HepG2 (cell line): ENCODE measurements at regions not wholly inside any gene's neighbourhood (a gene's known extent, or its start where the extent isn't known, plus 50 kb on each side); places are given as distances from the start of the nearest gene placed in this dataset.

Experiments used
- ATAC-seq: fragments of 200-7000 bp; cut with Tn5 transposase; 3 replicates; pipeline ENCODE4 v1.9.1; 2020; ENCODE audit warnings: mild to moderate bottlenecking, moderate library complexity
- BruUV-seq: library from RNA; stranded (reverse); fragments of 400-500 nt; replicated peaks from 2 replicates; lab custom pipeline; 2021; lab: Mats Ljungman, UMichigan
- CTCF ChIA-PET: fragments of 300-600 bp; formaldehyde crosslinking; extraction: SDS; loops from one replicate; lab custom pipeline; 2021; ENCODE audit warnings: low total read pairs, inconsistent platforms, low intra/inter-chr PET ratio; lab: Yijun Ruan, JAX
- POLR2A ChIA-PET: fragments of 350-600 bp; sonication (Branson Sonifier 250); formaldehyde crosslinking; loops from one replicate; lab custom pipeline; 2020; ENCODE audit warnings: antibody characterized with exemption, inconsistent platforms; lab: Yijun Ruan, JAX
- DNase-seq: peaks from one replicate; pipeline ENCODE4 v3.0.0-alpha.2; 2015; ENCODE audit warnings: low spot score
- FAIRE-seq: peaks from 3 replicates; lab custom pipeline; 2011; peaks lifted over from hg19 to GRCh38; lab: Jason Lieb, UNC
- H2AFZ ChIP-seq: one replicate; pipeline ENCODE4 v1.6.1; 2011; ENCODE audit warnings: low read length, inconsistent platforms
- H3K27ac ChIP-seq: fragments of 300-600 bp; 3 replicates; pipeline ENCODE4 v1.8.0; 2011; ENCODE audit warnings: mixed run types, mild to moderate bottlenecking, mixed read lengths, low read length, inconsistent platforms; ENCODE audit not compliant: insufficient read depth; ENCODE audit errors: extremely low read length
- H3K27me3 ChIP-seq, 2 experiments: fragments of 200-600 bp in 1 of 2; 2 replicates in 1 of 2; 3 replicates in 1 of 2; pipeline versions ENCODE4 v1.6.0 to v1.8.0; 2011; ENCODE audit warnings: low read length in 2 of 2, mild to moderate bottlenecking in 2 of 2, moderate library complexity in 2 of 2, inconsistent platforms in 1 of 2; ENCODE audit not compliant: insufficient read depth in 2 of 2, control insufficient read depth in 1 of 2
- H3K36me3 ChIP-seq, 2 experiments: fragments of 200-600 bp in 1 of 2; replicated peaks in 1 of 2; 2 replicates in 1 of 2; 3 replicates in 1 of 2; pipeline versions ENCODE4 v1.5.1 to v1.8.0; 2011; ENCODE audit warnings: low read length in 2 of 2, inconsistent platforms in 1 of 2; ENCODE audit not compliant: insufficient read depth in 2 of 2, control insufficient read depth in 1 of 2
- H3K4me1 ChIP-seq: 2 replicates; pipeline ENCODE4 v1.5.1; 2012; ENCODE audit warnings: low read length, inconsistent platforms; ENCODE audit not compliant: insufficient read depth
- H3K4me2 ChIP-seq: 2 replicates; pipeline ENCODE4 v1.6.0; 2011; ENCODE audit warnings: low read depth, low read length, inconsistent platforms
- H3K4me3 ChIP-seq, 3 experiments: fragments of 200-600 bp in 1 of 3; sonication (generic), shearing (Covaris generic) in 1 of 3; replicated peaks in 1 of 3; 2 replicates each; pipeline ENCODE4 v1.5.1; 2011 to 2016; ENCODE audit warnings: low read length in 3 of 3, inconsistent platforms in 2 of 3, low read depth in 2 of 3, mild to moderate bottlenecking in 2 of 3, control low read depth in 1 of 3, mixed read lengths in 1 of 3; ENCODE audit not compliant: insufficient read depth in 1 of 3
- H3K79me2 ChIP-seq: one replicate; pipeline ENCODE4 v1.6.1; 2011; ENCODE audit warnings: low read length, inconsistent platforms; ENCODE audit not compliant: insufficient read depth
- H3K9ac ChIP-seq: 2 replicates; pipeline ENCODE4 v1.6.0; 2011; ENCODE audit warnings: mild to moderate bottlenecking, low read depth, low read length, inconsistent platforms; ENCODE audit not compliant: insufficient read depth
- H3K9me3 ChIP-seq: 2 replicates; pipeline ENCODE4 v1.5.1; 2012; ENCODE audit warnings: mild to moderate bottlenecking, low read length
- H4K20me1 ChIP-seq: 2 replicates; pipeline ENCODE4 v1.6.0; 2011; ENCODE audit warnings: inconsistent platforms, mild to moderate bottlenecking, low read length, moderate library complexity; ENCODE audit not compliant: insufficient read depth
- ATF4 ChIP-seq, 2 experiments: fragments of 450-650 bp in 1 of 2; sonication (generic) in 1 of 2; formaldehyde crosslinking; IDR thresholded peaks; 2 replicates each; pipeline versions ENCODE4 v1.5.0 to v1.8.0; 2020 to 2022; ENCODE audit warnings: mild to moderate bottlenecking in 1 of 2, missing genetic modification reagents in 1 of 2
- ATF7 ChIP-seq, 2 experiments: fragments of 450-650 bp in 1 of 2; sonication (generic) in 1 of 2; formaldehyde crosslinking in 1 of 2; IDR thresholded peaks; 2 replicates each; pipeline versions ENCODE4 v1.4.0 to v1.6.1; 2016 to 2020; ENCODE audit warnings: antibody characterized with exemption in 1 of 2, mild to moderate bottlenecking in 1 of 2, missing genetic modification reagents in 1 of 2
- BHLHE40 ChIP-seq: IDR thresholded peaks from 2 replicates; pipeline ENCODE4 v1.6.1; 2011; ENCODE audit warnings: low read length, improper control_type of control experiment
- CREB1 ChIP-seq, 2 experiments: fragments of 450-650 bp in 1 of 2; IDR thresholded peaks; 2 replicates each; pipeline ENCODE4 v1.6.1; 2016 to 2017; ENCODE audit warnings: control low read depth in 1 of 2, mild to moderate bottlenecking in 1 of 2, missing compliant biosample characterization in 1 of 2, missing genetic modification characterization in 1 of 2
- EED ChIP-seq: sonication (generic); formaldehyde crosslinking; IDR thresholded peaks from 2 replicates; pipeline ENCODE4 v1.5.0; 2020; ENCODE audit warnings: mild to moderate bottlenecking, missing genetic modification reagents
- GFI1 ChIP-seq: sonication (generic); formaldehyde crosslinking; IDR thresholded peaks from 2 replicates; pipeline ENCODE4 v1.5.0; 2020; ENCODE audit warnings: missing genetic modification reagents, mild to moderate bottlenecking, borderline replicate concordance
- IRF2 ChIP-seq: IDR thresholded peaks from 2 replicates; pipeline ENCODE4 v1.6.1; 2018; ENCODE audit warnings: missing genetic modification reagents, missing compliant biosample characterization
- KAT2B ChIP-seq: fragments of 150-350 bp; IDR thresholded peaks from 2 replicates; pipeline ENCODE4 v1.6.1; 2014; ENCODE audit warnings: low read depth, low read length, borderline replicate concordance
- MATR3 ChIP-seq: sonication (generic); formaldehyde crosslinking; IDR thresholded peaks from 2 replicates; pipeline ENCODE4 v1.4.0; 2020; ENCODE audit warnings: missing genetic modification reagents
- NAIF1 ChIP-seq: sonication (generic); formaldehyde crosslinking; IDR thresholded peaks from 2 replicates; pipeline ENCODE4 v1.5.0; 2020; ENCODE audit warnings: mild to moderate bottlenecking, missing genetic modification reagents, borderline replicate concordance
- TSC22D2 ChIP-seq: sonication (generic); formaldehyde crosslinking; IDR thresholded peaks from 2 replicates; pipeline ENCODE4 v1.5.1; 2020; ENCODE audit warnings: missing genetic modification reagents, mild to moderate bottlenecking, borderline replicate concordance
- ZBTB7B ChIP-seq: sonication (generic); formaldehyde crosslinking; IDR thresholded peaks from 2 replicates; pipeline ENCODE4 v1.4.0; 2020; ENCODE audit warnings: missing genetic modification reagents
- ZNF34 ChIP-seq: sonication (generic); formaldehyde crosslinking; IDR thresholded peaks from 2 replicates; pipeline ENCODE4 v1.4.0; 2020; ENCODE audit warnings: mild to moderate bottlenecking, missing genetic modification reagents, borderline replicate concordance
- ZNF775 ChIP-seq: sonication (generic); formaldehyde crosslinking; IDR thresholded peaks from 2 replicates; pipeline ENCODE4 v1.4.0; 2020; ENCODE audit warnings: missing genetic modification reagents, mild to moderate bottlenecking, moderate library complexity, borderline replicate concordance
- WGBS: methylation state at CpG from one replicate; pipeline ENCODE4 v1.1.6; 2017; ENCODE audit warnings: low lambda C conversion rate; 5-methylcytosine and 5-hydroxymethylcytosine counted together
- in situ Hi-C: cut with HindIII; loops from 2 replicates; pipeline ENCODE4 v1.10.0; 2017; ENCODE audit warnings: low pct_unique_long_range_greater_than_20kb; ENCODE audit not compliant: extremely low pct_ligation_motif_present
- intact Hi-C: fragments of 100-400 bp; cut with micrococcal nuclease; formaldehyde crosslinking; loops from one replicate; pipeline ENCODE4 v1.10.0; 2022; ENCODE audit not compliant: unreplicated experiment
- TF ChIP-seq, protein P1 (sequence below): sonication (generic); formaldehyde crosslinking; conservative IDR thresholded peaks from 2 replicates; pipeline ENCODE4 v1.4.0; 2020; ENCODE audit warnings: missing genetic modification reagents

GRCh38 chr2:207290833-207291624, 125.3 kb upstream of the KLF7 start:
- no peak overlapping the region for H3K4me2 ChIP-seq
- H3K36me3 ChIP-seq = no peaks in the 10 kb centered on the region
- POLR2A ChIA-PET = interaction anchor here (0.8 kb wide), 1 partner anchor 20 kb away, joined by 3 read pairs; no protein-coding TSS in a partner anchor
- H3K4me1 ChIP-seq = peaks cover 9% of the 10 kb centered on the region
- no peak overlapping the region for H3K4me3 ChIP-seq
- no peak for ATAC-seq
- no peak overlapping the region for H3K9ac ChIP-seq
- no peaks in the 10 kb centered on the region for H3K9me3 ChIP-seq
- TF ChIP-seq IRF2 (no peak), GFI1 (CRISPR knock-in tag) (no peak), ATF7 (IDR thresholded peaks at IDR 0.05) (peak; percentile 60; the same call in 1 of the 2 replicates), ATF7 (CRISPR knock-in tag; IDR thresholded peaks at IDR 0.05) (no peak), CREB1 (IDR thresholded peaks at IDR 0.05) (peak; percentile 67; the same call in 1 of the 2 replicates), CREB1 (CRISPR knock-in tag; IDR thresholded peaks at IDR 0.05) (no peak)
- FAIRE-seq = peak; percentile 34
- no TSS peak for BruUV-seq
- H4K20me1 ChIP-seq = no peaks in the 10 kb centered on the region
- no peaks in the 10 kb centered on the region for H3K79me2 ChIP-seq
- H3K27ac ChIP-seq = no peak overlapping the region
- DNase-seq = no peak
- intact Hi-C loops (no loop called here), in situ Hi-C loops (no loop called here)
- no peaks in the 10 kb centered on the region for H3K27me3 ChIP-seq
- no peak overlapping the region for H2AFZ ChIP-seq
- WGBS = 49% methylated on average over 5 of the region's 5 CpGs
- CTCF ChIA-PET = no interaction called here

DNA sequence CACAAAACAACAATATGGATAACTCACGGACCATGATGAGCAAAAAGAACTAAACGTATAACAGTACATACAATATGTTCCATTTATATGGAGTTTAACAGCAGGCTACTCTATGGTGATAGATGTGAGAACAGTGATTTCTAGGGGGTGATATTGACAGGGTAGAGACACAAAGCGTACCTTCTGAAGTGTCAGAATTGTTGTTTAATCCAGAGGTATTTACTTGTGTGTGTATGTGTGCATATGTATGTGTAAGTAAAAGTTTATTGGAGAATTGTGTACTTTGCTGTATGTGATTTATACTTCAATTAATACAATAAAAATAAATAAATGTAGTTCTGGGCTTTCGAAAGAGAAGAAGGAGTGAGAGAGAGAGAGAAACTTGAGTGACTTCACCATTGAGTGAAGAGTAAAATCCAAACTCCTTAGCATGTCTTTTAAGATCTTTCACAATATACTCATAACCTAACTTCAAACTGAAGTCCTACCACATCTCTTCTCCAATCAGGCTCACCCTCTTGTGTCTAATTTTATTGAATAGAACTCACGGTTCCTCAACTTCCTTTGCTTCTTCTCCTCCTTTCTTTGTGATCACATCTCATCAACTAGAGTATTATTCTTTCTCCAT, 126.0 kb upstream of the KLF7 start:
- POLR2A ChIA-PET = interaction anchor here (0.8 kb wide), 1 partner anchor 19 kb away, joined by 3 read pairs; no protein-coding TSS in a partner anchor
- H3K27ac ChIP-seq = no peak overlapping the region
- H3K4me2 ChIP-seq = no peak overlapping the region
- H2AFZ ChIP-seq = no peak overlapping the region
- ATAC-seq = no peak
- H3K9ac ChIP-seq = no peak overlapping the region
- no peaks in the 10 kb centered on the region for H3K9me3 ChIP-seq
- FAIRE-seq = no peak
- in situ Hi-C loops = no loop called here
- intact Hi-C loops = no loop called here
- no peaks in the 10 kb centered on the region for H3K27me3 ChIP-seq
- no peak for DNase-seq
- H4K20me1 ChIP-seq = no peaks in the 10 kb centered on the region
- no peak overlapping the region for H3K4me3 ChIP-seq
- CTCF ChIA-PET = no interaction called here
- no peaks in the 10 kb centered on the region for H3K36me3 ChIP-seq
- no peaks in the 10 kb centered on the region for H3K79me2 ChIP-seq
- H3K4me1 ChIP-seq = peaks cover 9% of the 10 kb centered on the region
- no TSS peak for BruUV-seq
- 63% methylated on average over 5 of the region's 5 CpGs for WGBS
- TF ChIP-seq BHLHE40 = no peak
- TF ChIP-seq, protein P1, sequence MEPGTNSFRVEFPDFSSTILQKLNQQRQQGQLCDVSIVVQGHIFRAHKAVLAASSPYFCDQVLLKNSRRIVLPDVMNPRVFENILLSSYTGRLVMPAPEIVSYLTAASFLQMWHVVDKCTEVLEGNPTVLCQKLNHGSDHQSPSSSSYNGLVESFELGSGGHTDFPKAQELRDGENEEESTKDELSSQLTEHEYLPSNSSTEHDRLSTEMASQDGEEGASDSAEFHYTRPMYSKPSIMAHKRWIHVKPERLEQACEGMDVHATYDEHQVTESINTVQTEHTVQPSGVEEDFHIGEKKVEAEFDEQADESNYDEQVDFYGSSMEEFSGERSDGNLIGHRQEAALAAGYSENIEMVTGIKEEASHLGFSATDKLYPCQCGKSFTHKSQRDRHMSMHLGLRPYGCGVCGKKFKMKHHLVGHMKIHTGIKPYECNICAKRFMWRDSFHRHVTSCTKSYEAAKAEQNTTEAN = no peak
- no peak for TF ChIP-seq ZBTB7B (CRISPR knock-in tag)
- TF ChIP-seq NAIF1 (CRISPR knock-in tag) = no peak
- no peak for TF ChIP-seq ZNF34
- TF ChIP-seq MATR3 = no peak
- no peak for TF ChIP-seq KAT2B
- TF ChIP-seq EED (CRISPR knock-in tag) = no peak
- no peak for TF ChIP-seq ATF4 (CRISPR knock-in tag; IDR thresholded peaks at IDR 0.05)
- TF ChIP-seq ZNF775 (CRISPR knock-in tag) = no peak
- no peak for TF ChIP-seq TSC22D2 (CRISPR knock-in tag)
